ENCODE measurements at regions not wholly inside any gene's neighbourhood (a gene's known extent, or its start where the extent isn't known, plus 50 kb on each side); places are given as distances from the start of the nearest gene placed in this dataset.
"Not testable (repeated sequence)": the region's sequence is repeated elsewhere in the genome, so short reads cannot be mapped to it uniquely, and the experiment has no call there.

DNA sequence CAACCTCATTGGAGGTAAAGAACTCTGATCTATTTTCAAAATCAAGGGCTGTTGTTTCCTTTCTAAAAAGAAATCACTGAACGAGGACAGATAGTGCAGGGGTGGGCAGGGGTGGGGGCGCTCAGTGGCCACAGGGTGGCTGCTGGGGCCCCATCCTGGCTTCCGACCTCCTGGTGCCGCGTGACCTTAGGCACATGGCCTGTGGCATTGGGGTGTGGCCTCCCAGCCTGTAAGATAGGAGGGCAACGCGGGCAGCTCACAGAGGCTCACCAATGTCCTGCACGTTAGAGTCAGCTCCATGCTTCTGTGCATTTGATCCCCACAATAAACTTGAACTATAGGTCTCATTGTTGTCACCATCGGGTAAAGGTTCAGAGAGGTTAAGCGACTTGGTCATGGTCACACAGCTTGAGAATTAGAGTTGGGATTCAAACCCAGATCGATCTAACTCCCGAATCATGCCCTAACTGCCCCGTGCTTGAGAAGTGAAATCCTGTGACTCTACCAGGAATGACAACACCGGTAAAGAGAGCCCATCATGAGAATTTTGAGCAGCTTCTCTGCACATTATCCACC lies 148.0 kb upstream of the SLC6A11 start:
- FAIRE-seq: no peak

DNA sequence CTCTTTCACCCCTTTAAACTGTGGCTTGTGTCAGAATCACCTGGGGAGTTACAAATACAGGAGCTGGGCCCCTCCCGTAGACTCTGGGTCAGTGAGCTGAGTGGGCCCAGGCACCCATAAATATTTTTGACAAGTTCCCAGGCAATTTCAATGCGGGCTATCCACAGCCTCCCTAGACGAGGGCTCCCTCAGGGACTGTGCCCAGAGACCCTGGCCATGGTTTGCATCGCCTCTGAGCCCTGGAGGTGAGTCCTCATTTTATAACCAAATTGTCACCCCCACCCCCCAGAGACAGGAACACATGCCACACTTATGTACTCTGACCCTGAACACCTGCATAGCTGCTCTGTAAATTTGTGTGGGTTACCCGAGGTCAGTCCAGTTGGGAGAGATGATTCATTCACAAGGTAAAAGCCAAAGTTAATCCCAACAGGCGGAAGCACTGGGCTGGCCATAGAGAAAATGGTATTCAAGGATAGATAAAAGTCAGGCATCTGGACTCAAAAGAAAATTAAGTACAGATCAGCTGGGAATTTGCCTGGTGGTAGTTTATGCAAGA lies 146.5 kb upstream of the SLC6A11 start:
- no peak for FAIRE-seq

DNA sequence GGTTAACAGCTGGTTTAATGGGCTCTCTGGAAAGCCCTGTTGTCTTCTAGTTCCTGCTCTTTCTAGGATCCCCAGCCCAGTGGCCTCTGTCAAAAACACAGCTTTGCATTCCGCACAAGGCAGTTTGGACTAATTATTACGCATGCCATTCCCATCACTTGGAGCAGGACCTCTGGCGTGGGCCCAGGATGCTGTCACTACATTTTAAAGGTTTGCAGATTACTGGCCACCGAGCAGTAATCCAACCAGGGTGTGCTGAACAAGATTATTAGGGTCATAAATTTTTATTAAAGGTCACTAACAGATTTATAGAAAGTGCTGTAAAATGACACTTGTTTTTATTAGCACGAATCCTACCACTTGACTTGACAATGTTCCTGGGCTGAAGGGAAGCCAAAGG lies 143.6 kb upstream of the SLC6A11 start:
- FAIRE-seq: no peak

DNA sequence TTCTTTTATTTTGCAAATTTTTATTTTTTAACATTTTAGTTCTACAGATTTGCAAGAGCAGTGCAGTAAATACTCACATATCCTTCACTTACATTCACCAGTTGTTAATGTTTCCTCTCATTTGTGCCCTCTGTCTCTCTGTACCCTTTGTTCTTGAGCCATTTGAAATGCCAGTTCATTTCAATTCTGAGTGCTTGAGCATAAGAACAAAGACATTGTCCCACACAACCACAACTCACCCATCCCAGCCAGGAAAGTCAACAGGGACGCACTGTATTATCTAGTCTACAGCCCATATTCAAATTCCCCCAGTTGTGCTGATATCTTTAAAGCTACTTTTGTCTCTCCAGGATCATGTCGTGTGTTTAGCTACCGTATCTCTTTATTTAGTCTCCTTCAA lies 141.4 kb upstream of the SLC6A11 start:
- no peak for FAIRE-seq

DNA sequence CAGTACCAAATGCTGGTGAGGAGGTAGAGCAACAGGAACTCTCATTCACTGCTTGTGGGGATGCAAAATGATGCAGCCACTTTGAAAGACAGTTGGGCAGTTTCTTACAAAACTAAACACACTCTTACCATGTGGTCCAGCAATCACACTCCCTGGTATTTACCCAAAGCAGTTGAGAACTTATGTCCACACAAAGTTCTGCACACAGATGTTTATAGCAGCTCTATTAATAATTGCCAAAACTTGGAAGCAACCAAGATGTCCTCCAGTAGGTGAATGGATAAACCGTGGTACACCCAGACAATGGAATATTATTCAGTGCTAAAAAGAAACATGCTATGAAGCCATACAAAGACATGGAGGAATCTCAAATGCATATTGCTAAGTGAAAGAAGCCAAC lies 139.1 kb upstream of the SLC6A11 start:
- FAIRE-seq: no peak

DNA sequence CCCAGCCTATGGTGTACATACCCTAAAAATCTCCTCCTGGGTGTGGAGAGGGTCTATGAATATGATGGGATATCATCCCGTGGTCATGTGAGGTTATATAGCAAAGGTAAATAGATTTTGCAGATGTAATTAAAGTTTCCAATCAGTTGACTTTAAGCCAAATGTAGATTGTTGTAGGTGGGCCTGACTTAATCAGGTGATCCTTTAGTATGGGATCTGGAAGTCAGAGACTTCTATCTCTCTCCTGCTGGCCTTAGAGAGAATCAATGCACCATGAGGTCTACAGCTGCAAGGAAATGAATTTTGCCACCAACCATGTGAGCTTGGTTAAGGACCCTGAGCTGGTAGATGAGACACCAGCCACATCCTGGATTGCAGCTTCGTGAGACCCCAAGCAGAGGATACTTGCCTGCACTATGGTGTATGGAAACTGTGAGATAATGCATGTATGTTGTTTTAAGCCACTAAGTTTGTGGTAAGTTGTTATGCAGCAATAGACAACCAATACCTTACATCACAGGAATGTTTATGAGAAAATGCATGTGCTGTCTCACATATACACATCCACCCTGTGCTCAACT lies 137.1 kb upstream of the SLC6A11 start:
- FAIRE-seq: no peak

DNA sequence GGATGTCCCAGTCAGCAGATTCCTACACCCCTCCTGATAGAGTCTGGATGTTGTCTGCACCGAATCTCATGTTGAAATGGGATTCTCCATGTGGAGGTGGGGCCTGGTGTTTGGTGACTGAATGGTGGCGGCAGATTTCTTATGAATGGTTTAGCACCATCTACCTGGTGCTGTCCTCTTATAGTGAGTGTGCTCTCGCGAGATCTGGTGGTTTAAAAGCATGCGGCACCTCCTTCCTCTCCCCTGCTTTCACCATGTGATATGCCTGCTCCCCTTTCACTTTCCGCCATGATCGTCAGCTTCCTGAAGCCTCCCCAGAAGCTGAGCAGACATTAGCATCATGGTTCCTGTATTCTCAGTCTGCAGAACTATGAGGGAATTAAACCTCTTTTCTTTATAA lies 135.2 kb upstream of the SLC6A11 start:
- no peak for FAIRE-seq

DNA sequence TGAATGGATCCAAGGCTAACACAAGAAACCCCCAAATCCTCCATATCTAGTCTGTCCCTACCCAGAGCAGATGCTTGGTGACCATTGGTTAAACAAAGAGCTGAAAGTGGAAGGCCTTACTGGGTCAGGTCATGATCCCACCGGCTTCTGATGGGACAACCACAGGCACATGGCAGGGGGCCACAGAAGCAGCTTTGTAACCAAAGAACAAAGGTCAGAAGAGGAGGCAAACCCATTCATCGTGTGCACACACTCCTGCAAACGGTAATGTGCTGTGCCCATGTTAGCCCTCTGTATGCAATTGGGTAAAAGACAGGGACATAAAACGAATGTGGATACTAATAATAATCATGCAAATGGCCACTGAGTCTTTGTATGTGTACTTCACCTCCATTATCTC lies 133.3 kb upstream of the SLC6A11 start:
- no peak for FAIRE-seq

DNA sequence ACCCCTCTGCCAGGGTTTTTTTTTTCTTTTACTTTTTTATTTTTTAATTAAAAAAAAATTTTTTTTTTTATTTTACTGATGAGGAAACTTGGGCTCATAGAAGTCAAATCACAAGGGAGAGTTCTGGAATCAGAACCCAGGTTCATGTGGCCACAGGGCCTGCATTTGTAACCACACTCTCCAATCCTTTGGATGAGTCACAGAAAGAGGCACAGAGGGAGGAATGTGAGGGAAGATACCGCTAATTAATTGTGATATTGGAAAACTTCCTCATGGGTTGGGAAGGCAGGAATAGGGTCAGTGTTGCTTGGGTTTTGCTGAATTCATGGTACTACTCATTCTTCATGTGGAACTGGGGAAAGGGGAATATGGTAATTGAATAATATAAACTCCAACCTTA lies 132.9 kb upstream of the SLC6A11 start:
- FAIRE-seq: no peak

DNA sequence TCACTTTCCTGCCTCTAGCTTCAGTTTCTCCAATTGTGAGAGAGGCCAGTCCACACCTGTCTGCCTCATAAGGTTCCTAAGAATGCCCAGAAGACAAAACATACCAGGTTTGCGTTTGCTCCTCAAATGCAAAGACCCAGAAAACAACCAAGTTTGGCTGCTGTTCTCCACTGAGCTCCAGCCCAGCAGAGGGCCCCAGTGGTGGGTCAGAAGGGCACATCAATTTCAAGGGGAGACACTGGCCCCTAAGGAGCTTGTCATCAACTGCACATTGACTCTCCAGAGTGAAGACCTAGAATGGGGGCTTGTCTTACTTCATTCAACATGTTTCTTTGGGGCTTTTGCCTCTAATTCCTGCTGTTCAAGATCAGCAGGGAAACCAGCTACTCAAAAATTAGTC lies 127.9 kb upstream of the SLC6A11 start:
- FAIRE-seq: no peak

DNA sequence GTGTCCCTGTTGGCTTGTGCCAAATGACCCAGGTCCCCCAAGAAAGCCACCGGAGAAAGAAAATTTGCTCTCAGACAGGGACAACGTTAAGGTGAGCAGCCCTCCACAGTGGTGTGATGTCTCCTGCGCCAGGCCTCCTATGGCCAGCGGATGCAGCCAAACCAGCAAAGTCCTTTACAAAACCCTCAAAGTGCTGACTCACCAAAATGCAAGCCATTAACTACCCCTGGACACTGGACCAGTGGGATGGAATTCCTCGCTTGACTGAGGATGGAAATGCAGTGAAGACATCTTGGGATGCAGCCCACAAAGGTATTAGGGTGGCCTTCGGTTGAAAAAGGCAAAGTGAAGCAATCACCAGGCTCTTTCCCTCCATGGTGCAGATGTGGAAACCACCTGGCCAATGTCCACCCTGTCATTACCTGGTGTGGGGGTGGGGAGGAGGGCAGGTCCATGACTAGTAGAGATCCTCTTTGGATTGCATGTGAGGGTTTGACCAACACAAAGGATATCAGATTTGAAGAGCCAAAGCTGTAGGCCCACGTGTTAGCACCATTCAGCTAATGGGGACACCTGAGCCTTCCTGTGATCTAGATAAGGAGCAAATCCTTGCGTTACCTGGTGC lies 127.4 kb upstream of the SLC6A11 start:
- no peak for FAIRE-seq

DNA sequence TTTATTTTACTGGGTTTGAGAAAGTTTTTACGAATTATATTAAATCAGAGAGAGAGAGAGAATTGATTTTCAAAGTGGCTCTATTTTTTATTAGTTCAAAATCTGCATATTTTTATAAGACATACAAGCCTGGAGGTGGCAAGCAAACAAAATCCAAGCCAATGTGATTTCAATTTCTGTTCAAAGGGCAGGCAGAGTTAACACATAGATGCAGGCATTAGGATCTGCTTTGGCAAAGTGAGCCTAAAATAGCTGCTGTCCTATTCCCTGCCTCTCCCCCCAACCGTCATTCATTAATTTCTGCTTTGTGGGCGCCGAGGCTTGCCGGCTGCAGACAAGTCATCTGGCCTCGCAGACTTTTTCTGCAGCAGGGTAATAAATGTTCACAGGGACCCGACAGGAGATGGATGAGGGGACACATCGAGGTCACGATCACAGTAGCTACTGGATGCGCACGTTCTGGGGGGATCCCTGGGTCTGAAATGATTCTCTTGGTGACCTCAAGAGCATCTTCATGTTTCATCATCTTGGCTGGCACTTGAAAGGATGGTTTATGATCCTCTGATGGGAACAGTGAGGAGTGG lies 123.9 kb upstream of the SLC6A11 start:
- FAIRE-seq: no peak

DNA sequence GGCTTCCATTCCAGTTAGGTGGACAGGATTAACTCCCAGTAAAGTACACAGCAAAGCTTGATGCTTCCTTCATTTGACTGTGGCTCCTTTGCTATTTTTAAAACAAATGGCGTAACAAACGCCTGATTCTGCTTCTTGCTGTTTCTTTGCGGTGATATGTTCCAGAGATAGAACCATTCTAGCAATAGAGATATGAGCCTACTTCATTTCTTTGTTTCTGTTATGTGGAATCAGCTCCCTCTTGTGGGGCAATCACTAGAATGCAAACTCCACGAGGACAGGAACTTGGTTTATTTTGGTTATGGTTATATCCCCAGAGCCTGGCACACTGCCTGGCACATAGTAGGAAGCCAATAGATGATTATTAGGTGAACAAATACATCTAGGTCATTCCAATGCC lies 122.6 kb upstream of the SLC6A11 start:
- FAIRE-seq: no peak

DNA sequence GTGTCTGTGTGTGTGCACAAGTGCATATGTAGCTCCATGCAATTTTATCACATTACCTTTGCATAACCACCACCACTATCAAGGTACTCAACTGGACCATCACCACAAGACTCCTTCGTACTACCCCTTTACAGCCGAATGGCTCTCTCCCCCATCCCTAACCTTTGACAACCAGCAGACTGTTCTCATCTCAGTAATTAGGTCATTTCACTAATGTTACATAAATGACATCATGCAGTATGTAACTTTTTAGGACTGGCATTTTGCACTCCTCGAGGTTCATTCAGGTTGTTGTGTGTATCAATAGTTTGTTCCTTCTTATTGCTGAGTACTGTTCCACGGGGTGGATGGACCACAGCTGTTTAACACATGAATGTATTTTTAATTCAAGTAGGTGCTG lies 121.8 kb upstream of the SLC6A11 start:
- no peak for FAIRE-seq

DNA sequence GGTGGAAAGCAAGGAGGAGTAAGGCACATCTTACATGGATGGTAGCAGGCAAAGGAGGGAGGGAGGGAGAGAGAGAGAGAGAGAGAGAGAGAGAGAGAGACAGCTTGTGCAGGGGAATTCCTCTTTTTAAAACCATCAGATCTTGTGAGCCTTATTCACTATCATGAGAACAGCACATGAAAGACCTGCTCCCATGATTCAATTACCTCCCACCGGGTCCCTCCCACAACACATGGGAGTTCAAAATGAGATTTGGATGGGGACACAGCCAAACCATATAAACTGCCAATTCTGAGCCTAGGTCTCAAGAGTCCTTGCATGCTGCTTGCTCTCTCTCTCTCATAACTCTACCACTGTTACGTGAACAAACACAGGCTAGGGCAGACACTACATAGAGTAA lies 120.8 kb upstream of the SLC6A11 start:
- not testable (repeated sequence) for FAIRE-seq

DNA sequence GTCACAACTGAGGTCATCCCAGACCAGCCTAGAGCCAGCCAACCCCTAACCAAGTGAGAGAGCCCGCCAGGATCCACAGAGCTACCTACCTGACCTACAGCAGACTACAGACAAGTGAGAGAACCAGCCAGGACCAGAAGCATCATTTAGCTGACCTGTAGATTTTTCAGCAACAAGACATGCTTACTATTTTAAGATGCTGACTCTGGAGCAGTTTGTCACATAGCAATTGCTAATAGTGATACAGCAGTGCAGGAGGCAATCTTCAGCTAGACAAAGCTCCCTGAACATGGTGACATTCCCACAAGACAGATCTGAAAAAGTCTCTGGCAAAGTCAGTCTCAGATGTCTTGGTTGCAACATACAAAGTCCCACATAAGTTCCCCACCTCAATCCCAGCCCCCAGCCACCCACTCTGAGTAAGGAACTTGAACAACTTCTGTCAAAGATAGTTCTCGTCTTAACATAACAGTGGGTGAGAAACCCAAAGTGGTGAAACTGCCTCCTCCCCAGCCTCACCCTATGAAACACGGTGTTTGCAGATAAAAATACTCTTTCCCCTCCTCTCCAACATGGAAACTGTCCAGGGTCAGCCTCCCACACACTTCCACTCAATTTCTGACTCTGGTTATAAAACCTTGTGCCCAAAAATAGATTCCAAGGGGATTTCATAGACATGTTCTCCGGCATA lies 120.3 kb upstream of the SLC6A11 start:
- FAIRE-seq: no peak

DNA sequence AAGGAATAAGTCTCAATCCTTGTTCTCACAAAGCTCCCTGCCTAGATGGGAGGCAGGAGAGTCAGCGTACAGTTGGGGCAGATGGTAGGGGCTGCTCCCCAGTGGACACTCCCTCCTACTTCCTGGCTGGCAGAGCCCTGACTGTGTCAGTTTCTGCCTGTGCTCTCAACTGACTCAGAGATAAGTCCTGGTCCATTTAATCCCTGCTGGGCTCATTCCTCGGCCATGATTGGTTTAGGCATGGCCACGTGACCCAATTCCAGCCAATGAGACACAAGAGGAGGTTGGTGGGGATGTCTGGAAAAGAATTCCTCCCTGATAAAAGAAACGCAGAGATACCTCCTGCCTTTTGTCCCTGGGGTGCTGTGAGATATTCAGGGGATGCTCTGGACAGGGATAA lies 118.1 kb upstream of the SLC6A11 start:
- FAIRE-seq: no peak

DNA sequence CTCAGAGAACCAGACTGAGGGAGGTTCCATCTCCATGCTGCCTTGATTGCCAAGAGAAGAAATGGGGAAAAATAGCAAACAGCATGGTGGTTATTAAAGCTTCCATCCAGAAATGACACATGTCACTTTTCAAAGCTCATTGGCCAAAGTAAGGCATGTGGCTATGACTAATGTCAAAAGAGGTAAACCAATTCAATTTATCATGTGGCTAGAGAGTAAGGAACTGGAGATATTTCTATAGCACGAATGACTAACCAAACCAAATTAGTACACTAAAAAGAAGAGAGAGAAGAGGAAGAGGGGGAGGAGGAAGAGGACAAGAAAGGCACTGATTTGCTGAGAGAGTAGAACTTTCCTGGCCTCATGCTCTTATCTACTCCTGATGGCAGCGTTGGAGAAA lies 115.2 kb upstream of the SLC6A11 start:
- no peak for FAIRE-seq

DNA sequence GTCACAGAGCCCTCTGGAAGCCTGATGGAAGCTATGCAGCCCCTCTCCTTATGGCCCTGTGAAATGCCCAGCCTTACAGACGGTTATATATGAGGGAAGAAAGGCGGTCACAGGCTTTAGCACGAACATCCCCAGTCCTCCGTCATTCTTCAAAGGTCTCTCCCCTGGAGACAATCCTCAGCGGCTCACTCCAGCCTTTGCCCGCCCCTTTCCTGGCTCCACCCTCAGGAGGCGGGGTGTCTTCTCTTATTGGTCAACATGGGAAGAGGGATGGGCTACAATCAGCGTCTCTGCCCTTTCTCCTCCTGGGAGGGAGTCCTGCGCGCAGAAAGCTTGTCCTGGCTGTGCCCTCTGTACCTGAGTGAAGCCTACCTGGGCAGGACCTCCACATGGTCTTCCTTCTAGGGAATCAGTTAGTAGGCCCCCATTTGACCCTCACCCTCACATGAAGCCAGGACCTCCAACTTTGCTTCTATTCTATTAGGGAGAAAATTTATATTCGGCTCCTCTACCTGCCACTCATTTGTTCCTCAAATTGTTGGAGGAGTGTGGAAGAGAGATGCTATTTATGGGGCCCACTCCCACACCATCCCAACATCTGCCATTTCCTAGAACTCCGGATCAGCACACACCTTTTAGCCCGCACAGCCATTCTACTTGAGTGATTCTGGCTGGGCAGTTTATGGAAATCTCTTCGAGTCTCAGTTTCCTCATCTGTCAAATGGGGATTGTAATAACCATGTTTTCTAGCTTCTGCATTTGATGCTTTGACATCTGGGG lies 112.9 kb upstream of the SLC6A11 start:
- no peak for FAIRE-seq

DNA sequence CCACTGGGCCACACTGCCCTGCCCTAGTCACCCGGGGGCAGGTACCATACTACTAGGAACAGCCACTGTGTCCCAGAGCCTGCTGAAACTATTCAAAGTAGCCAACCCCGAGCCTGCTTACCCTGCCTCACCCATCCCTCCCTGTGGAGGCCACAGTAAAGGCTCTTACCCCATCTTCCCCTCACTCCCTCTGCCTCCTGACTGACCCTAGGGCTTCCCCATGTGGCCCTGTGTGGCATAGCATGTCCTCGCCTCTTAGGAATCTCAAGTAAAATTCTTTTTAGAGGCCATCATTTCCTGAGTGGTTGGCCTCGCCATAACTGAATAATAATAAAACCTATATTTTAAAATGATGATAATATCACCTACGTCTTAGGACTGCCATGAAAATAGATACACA lies 112.2 kb upstream of the SLC6A11 start:
- no peak for FAIRE-seq

DNA sequence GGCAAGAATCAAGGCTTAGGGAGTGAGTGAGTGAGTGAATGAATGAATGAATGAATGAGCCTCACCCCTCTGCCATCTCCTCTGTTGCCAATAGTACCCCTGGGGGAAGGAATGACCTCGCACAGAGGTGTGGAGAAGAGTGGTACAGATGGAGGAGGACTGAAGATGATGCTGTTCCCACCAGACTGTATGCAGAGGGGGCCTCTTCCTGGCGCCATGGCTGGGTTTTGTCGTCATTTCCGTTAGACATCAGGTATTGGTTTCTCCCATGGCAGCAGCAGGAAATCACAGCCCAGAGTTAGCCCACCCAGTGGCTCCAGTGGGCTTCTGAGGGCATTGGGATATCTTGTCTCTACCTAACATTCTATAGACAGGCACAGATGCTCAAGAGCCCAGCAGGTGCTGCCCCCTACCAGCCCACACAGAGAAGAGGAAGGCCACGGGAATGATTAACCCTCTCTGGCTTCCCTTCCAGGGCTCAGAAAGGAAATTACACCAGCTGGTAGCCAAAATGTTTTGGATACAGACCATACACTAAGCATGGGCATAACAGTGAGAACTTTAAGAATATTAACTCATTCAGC lies 109.8 kb upstream of the SLC6A11 start:
- FAIRE-seq: no peak

DNA sequence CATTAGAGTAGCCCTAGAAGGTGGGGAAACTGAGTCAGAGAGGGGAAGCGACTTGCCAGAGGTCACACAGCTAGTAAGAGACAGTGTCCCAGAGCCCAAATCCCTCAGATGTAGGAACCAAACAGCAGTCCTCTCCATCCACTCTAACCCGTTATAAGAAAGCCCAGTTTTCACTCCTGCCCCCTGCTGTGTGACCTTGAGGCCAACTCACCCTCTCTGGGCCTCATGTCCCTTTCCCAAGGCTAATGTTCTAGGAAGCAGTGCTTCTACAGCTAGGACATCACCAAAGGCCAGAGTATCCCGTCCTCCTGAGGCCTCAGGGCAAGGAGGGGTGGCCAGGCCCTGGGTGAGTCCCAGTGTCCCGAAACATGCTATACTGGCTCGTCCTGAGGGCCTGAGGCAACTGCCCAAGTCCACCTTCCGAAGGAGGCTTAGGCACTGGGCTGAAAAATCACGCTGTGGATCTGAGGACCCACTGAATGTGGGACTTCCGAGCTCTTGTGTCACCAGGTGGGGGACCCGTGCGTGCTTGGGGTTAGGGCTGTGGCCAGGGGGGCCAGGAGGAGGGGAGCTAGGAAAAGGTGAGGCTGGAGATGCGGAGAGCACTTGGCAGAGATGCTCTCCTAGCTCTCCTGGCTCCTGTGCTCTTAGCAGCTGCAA lies 109.2 kb upstream of the SLC6A11 start:
- FAIRE-seq: no peak
